ENCODE measurements at regions not wholly inside any gene's neighbourhood (a gene's known extent, or its start where the extent isn't known, plus 50 kb on each side); places are given as distances from the start of the nearest gene placed in this dataset.

GRCh38 chr17:27973258-27974044 lies 69.0 kb upstream of the NLK start:
- no peak overlapping the region for H3K4me3 ChIP-seq (ENCODE audit: low read depth in 1 of 3, low read length in 3 of 3)
- TF ChIP-seq ATF3 (IDR thresholded peaks at IDR 0.05) (no peak), MAX (IDR thresholded peaks at IDR 0.05) (no peak), HNF4G (IDR thresholded peaks at IDR 0.05) (no peak), NR2F2 (IDR thresholded peaks at IDR 0.05) (no peak), JUND (IDR thresholded peaks at IDR 0.05) (no peak), SP1 (IDR thresholded peaks at IDR 0.05) (no peak), RXRA (IDR thresholded peaks at IDR 0.05) (no peak), ZBTB33 (IDR thresholded peaks at IDR 0.05) (no peak)
- no peak overlapping the region for H3K9ac ChIP-seq (ENCODE audit: low read depth in 1 of 2, low read length in 2 of 2)
- no peaks in the 10 kb centered on the region for H3K9me3 ChIP-seq (ENCODE audit: control insufficient read depth in 4 of 4, low read length in 3 of 4)
- H3K27ac ChIP-seq (ENCODE audit: low read depth in 1 of 2, low read length in 2 of 2): no peak overlapping the region
- no peaks in the 10 kb centered on the region for H3K36me3 ChIP-seq (ENCODE audit: control insufficient read depth in 4 of 4, insufficient read depth in 3 of 4, low read depth in 1 of 4, low read length in 3 of 4)
- no peaks in the 10 kb centered on the region for H3K27me3 ChIP-seq (ENCODE audit: control insufficient read depth in 4 of 4, insufficient read depth in 4 of 4, low read length in 3 of 4)
- WGBS: 73% methylated on average over 5 of the region's 5 CpGs
- DNase-seq (ENCODE audit: low spot score): no peak
- peaks cover 0 to 4% (median under 1%) of the 10 kb centered on the region in 4 donors for H3K4me1 ChIP-seq (ENCODE audit: control insufficient read depth in 4 of 4, insufficient read depth in 4 of 4, low read length in 3 of 4)

- H3K4me1 ChIP-seq (ENCODE audit: control insufficient read depth in 4 of 4, insufficient read depth in 4 of 4, low read length in 3 of 4): peaks cover 0 to 4% (median 0%) of the 10 kb centered on the region in 4 donors
- 92% methylated on average over 3 of the region's 3 CpGs for WGBS
- no peak overlapping the region for H3K9ac ChIP-seq (ENCODE audit: low read depth in 1 of 2, low read length in 2 of 2)
- no peak overlapping the region for H3K4me3 ChIP-seq (ENCODE audit: low read depth in 1 of 3, low read length in 3 of 3)
- no peaks in the 10 kb centered on the region for H3K9me3 ChIP-seq (ENCODE audit: control insufficient read depth in 4 of 4, low read length in 3 of 4)
- H3K27me3 ChIP-seq (ENCODE audit: control insufficient read depth in 4 of 4, insufficient read depth in 4 of 4, low read length in 3 of 4): no peaks in the 10 kb centered on the region
- no peak for TF ChIP-seq CTCF (IDR thresholded peaks at IDR 0.05; ENCODE audit: low read depth, low read length, missing input control)
- TF ChIP-seq JUND (IDR thresholded peaks at IDR 0.05): no peak
- no peak for TF ChIP-seq RAD21 (IDR thresholded peaks at IDR 0.05)
- no peak for TF ChIP-seq GABPA (IDR thresholded peaks at IDR 0.05 in 1 of 2, conservative IDR thresholded peaks at IDR 0.05 in 1 of 2)
- no peak for TF ChIP-seq FOXA1 (IDR thresholded peaks at IDR 0.05)
- no peak for TF ChIP-seq ATF3 (IDR thresholded peaks at IDR 0.05)
- TF ChIP-seq RXRA (IDR thresholded peaks at IDR 0.05): no peak
- no peak for TF ChIP-seq YY1 (IDR thresholded peaks at IDR 0.05)
- H3K36me3 ChIP-seq (ENCODE audit: control insufficient read depth in 4 of 4, insufficient read depth in 3 of 4, low read depth in 1 of 4, low read length in 3 of 4): no peaks in the 10 kb centered on the region
- no peak for DNase-seq (ENCODE audit: low spot score)
- no peak overlapping the region for H3K27ac ChIP-seq (ENCODE audit: low read depth in 1 of 2, low read length in 2 of 2)
Observed at GRCh38 chr17:27974045-27974436, 68.4 kb upstream of the NLK start.
